Gastroesophageal sphincter (tissue), 3 donors: ENCODE measurements at regions not wholly inside any gene's neighbourhood (a gene's known extent, or its start where the extent isn't known, plus 50 kb on each side); places are given as distances from the start of the nearest gene placed in this dataset.

Experiments used
- EP300 ChIP-seq: sonication (generic); formaldehyde crosslinking; IDR thresholded peaks from one replicate; pipeline ENCODE4 v1.6.1; 2017; ENCODE audit warnings: antibody characterized with exemption, mild to moderate bottlenecking
- POLR2A ChIP-seq, 2 donors: fragments of 450-650 bp; IDR thresholded peaks; one replicate each; pipeline ENCODE4 v1.6.1; 2017; ENCODE audit warnings: antibody characterized with exemption in 2 of 2, mild to moderate bottlenecking in 2 of 2, moderate library complexity in 1 of 2
- POLR2AphosphoS5 ChIP-seq: sonication (generic); formaldehyde crosslinking; IDR thresholded peaks from one replicate; pipeline ENCODE4 v1.6.1; 2017; ENCODE audit warnings: antibody characterized with exemption
- TF ChIP-seq, protein P1 (sequence below), 4 experiments: fragments of 200-600 bp in 2 of 4; fragments of 450-650 bp in 2 of 4; sonication (generic) in 1 of 4; IDR thresholded peaks; one replicate each; pipeline ENCODE4 v1.5.1; 2017 to 2019; ENCODE audit warnings: antibody characterized with exemption in 4 of 4, mild to moderate bottlenecking in 2 of 4, moderate library complexity in 2 of 4

DNA sequence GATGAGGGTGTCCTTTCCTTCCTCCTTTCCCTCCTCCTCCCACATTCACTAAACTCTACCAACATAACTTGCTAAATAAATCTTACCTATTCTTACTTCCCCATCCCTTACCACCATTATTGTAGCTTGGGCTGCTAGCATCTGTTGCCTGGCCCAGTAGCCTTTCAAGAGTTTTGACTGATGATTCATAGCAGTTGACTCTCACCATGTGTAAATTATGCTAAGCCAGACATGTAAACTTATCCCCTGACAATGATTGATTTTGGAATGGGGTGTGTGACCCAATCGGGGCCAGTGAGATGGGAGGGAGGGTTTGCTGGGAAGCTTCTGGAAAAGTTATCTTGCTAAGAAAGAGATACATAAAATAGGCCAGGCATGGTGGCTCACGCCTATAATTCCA lies 161.8 kb upstream of the SPRY4 start:
- no peak for TF ChIP-seq POLR2A (IDR thresholded peaks at IDR 0.05)
- TF ChIP-seq, protein P1, sequence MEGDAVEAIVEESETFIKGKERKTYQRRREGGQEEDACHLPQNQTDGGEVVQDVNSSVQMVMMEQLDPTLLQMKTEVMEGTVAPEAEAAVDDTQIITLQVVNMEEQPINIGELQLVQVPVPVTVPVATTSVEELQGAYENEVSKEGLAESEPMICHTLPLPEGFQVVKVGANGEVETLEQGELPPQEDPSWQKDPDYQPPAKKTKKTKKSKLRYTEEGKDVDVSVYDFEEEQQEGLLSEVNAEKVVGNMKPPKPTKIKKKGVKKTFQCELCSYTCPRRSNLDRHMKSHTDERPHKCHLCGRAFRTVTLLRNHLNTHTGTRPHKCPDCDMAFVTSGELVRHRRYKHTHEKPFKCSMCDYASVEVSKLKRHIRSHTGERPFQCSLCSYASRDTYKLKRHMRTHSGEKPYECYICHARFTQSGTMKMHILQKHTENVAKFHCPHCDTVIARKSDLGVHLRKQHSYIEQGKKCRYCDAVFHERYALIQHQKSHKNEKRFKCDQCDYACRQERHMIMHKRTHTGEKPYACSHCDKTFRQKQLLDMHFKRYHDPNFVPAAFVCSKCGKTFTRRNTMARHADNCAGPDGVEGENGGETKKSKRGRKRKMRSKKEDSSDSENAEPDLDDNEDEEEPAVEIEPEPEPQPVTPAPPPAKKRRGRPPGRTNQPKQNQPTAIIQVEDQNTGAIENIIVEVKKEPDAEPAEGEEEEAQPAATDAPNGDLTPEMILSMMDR (IDR thresholded peaks at IDR 0.05): no peak
- peak; percentile 26 for TF ChIP-seq POLR2AphosphoS5
- no peak for TF ChIP-seq EP300
